ENCODE measurements at regions not wholly inside any gene's neighbourhood (a gene's known extent, or its start where the extent isn't known, plus 50 kb on each side); places are given as distances from the start of the nearest gene placed in this dataset.

GRCh38 chr4:151534195-151534594, 125.2 kb downstream of the FHIP1A start:
- peaks cover 4% of the 10 kb centered on the region for H3K36me3 Mint-ChIP-seq (ENCODE audit: insufficient read depth, unreplicated experiment)
- H3K27ac Mint-ChIP-seq (ENCODE audit: unreplicated experiment): no peak overlapping the region
- no peaks in the 10 kb centered on the region for H3K9me3 Mint-ChIP-seq (ENCODE audit: low read depth, unreplicated experiment)
- no peak for DNase-seq
- no peak overlapping the region for H3K4me3 Mint-ChIP-seq (ENCODE audit: low read depth, unreplicated experiment)
- no TSS peak for BruUV-seq (replicated peaks)
- H3K27me3 Mint-ChIP-seq (ENCODE audit: unreplicated experiment): no peaks in the 10 kb centered on the region
- intact Hi-C loops (cut with micrococcal nuclease; ENCODE audit: unreplicated experiment): no loop called here
- TF ChIP-seq, protein P1, sequence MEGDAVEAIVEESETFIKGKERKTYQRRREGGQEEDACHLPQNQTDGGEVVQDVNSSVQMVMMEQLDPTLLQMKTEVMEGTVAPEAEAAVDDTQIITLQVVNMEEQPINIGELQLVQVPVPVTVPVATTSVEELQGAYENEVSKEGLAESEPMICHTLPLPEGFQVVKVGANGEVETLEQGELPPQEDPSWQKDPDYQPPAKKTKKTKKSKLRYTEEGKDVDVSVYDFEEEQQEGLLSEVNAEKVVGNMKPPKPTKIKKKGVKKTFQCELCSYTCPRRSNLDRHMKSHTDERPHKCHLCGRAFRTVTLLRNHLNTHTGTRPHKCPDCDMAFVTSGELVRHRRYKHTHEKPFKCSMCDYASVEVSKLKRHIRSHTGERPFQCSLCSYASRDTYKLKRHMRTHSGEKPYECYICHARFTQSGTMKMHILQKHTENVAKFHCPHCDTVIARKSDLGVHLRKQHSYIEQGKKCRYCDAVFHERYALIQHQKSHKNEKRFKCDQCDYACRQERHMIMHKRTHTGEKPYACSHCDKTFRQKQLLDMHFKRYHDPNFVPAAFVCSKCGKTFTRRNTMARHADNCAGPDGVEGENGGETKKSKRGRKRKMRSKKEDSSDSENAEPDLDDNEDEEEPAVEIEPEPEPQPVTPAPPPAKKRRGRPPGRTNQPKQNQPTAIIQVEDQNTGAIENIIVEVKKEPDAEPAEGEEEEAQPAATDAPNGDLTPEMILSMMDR (IDR thresholded peaks at IDR 0.05; ENCODE audit: unreplicated experiment): no peak
- no peaks in the 10 kb centered on the region for H3K4me1 Mint-ChIP-seq (ENCODE audit: low read depth, unreplicated experiment)
- CTCF ChIA-PET: no interaction called here

DNA sequence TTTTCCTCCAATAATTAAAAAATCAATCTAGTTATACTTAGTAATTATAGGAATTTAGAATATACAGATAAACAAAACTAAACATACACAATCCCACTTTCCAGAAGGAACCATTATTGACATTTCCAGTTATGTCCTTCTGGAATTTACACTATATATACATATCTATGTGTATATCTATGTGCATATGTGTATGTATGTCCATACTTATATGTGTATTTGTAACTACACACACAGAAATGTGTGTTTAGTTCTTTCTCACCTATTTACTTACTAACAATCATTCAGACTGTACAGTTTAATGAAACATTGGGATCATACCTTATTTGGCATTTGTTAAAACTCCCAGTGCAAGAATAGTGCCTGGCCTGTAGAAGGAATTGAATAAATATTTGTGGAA, 126.4 kb downstream of the FHIP1A start:
- no peak for DNase-seq
- H3K36me3 Mint-ChIP-seq (ENCODE audit: insufficient read depth, unreplicated experiment): peaks cover 4% of the 10 kb centered on the region
- no peaks in the 10 kb centered on the region for H3K27me3 Mint-ChIP-seq (ENCODE audit: unreplicated experiment)
- no peak overlapping the region for H3K4me3 Mint-ChIP-seq (ENCODE audit: low read depth, unreplicated experiment)
- no TSS peak for BruUV-seq (replicated peaks)
- no peaks in the 10 kb centered on the region for H3K9me3 Mint-ChIP-seq (ENCODE audit: low read depth, unreplicated experiment)
- no peaks in the 10 kb centered on the region for H3K4me1 Mint-ChIP-seq (ENCODE audit: low read depth, unreplicated experiment)
- CTCF ChIA-PET: no interaction called here
- TF ChIP-seq, protein P1 (IDR thresholded peaks at IDR 0.05; ENCODE audit: unreplicated experiment): no peak
- intact Hi-C loops (cut with micrococcal nuclease; ENCODE audit: unreplicated experiment): no loop called here
- H3K27ac Mint-ChIP-seq (ENCODE audit: unreplicated experiment): no peak overlapping the region

DNA sequence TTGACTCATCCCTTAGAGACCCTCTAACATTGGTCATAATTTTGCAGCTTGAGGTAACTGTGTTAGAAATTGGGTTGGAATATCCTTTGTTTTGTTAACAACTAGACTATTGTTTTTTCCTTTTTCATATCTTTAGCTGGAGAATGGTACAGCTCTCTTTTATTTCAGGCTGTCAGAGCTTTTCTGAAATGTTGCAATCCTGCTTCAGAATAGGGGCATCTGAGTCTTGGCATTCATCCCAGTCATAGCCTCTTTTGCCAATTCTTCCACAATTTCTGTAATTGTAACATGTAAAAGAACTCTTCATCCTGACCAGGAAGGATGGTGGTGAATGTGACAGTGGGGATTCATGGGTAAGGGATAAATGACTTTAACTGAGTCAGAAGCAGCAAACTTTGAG, 128.7 kb downstream of the FHIP1A start:
- Mint-ChIP-seq H3K36me3 (ENCODE audit: insufficient read depth, unreplicated experiment) (no peaks in the 10 kb centered on the region), H3K4me1 (ENCODE audit: low read depth, unreplicated experiment) (peaks cover 8% of the 10 kb centered on the region), H3K9me3 (ENCODE audit: low read depth, unreplicated experiment) (no peaks in the 10 kb centered on the region), H3K4me3 (ENCODE audit: low read depth, unreplicated experiment) (no peak overlapping the region), H3K27ac (ENCODE audit: unreplicated experiment) (no peak overlapping the region), H3K27me3 (ENCODE audit: unreplicated experiment) (no peaks in the 10 kb centered on the region)
- intact Hi-C loops (cut with micrococcal nuclease; ENCODE audit: unreplicated experiment): no loop called here
- TF ChIP-seq, protein P1 (IDR thresholded peaks at IDR 0.05; ENCODE audit: unreplicated experiment): no peak
- BruUV-seq (replicated peaks): no TSS peak
- CTCF ChIA-PET: interaction anchor here (0.5 kb wide), 1 partner anchor 120 kb away, joined by 6 read pairs; no protein-coding TSS in a partner anchor
- no peak for DNase-seq

- BruUV-seq (replicated peaks): no TSS peak
Measured at GRCh38 chr4:151538963-151539362, 130.0 kb downstream of the FHIP1A start.

More at GRCh38 chr4:151538963-151539362, 130.0 kb downstream of the FHIP1A start:
- no peak for DNase-seq
- Mint-ChIP-seq H3K4me1 (ENCODE audit: low read depth, unreplicated experiment) (peaks cover 8% of the 10 kb centered on the region), H3K27ac (ENCODE audit: unreplicated experiment) (no peak overlapping the region), H3K27me3 (ENCODE audit: unreplicated experiment) (no peaks in the 10 kb centered on the region), H3K9me3 (ENCODE audit: low read depth, unreplicated experiment) (no peaks in the 10 kb centered on the region), H3K4me3 (ENCODE audit: low read depth, unreplicated experiment) (no peak overlapping the region), H3K36me3 (ENCODE audit: insufficient read depth, unreplicated experiment) (no peaks in the 10 kb centered on the region)
- CTCF ChIA-PET: no interaction called here
- TF ChIP-seq, protein P1 (IDR thresholded peaks at IDR 0.05; ENCODE audit: unreplicated experiment): no peak
- intact Hi-C loops (cut with micrococcal nuclease; ENCODE audit: unreplicated experiment): no loop called here

All from Calu3 (cell line).